Activated B cell treated with CpG ODN at 0.5 μM for 24 hours (primary cell): ENCODE measurements at regions not wholly inside any gene's neighbourhood (a gene's known extent, or its start where the extent isn't known, plus 50 kb on each side); places are given as distances from the start of the nearest gene placed in this dataset.

Experiments
- ATAC-seq: fragments of 200-7000 bp; cut with Tn5 transposase; one replicate; pipeline ENCODE4 v1.10.0; 2021; ENCODE audit warnings: low read depth, mild to moderate bottlenecking, moderate library complexity
- CTCF ChIA-PET: fragments of 350-600 bp; sonication (Branson Sonifier 250); formaldehyde crosslinking; loops from one replicate; lab custom pipeline; 2021; ENCODE audit warnings: antibody characterized with exemption; lab: Charles Lee
- POLR2A ChIA-PET: fragments of 350-600 bp; sonication (Branson Sonifier 250); formaldehyde crosslinking; loops from one replicate; lab custom pipeline; 2021; ENCODE audit warnings: antibody characterized with exemption; lab: Charles Lee
- DNase-seq: peaks from one replicate; pipeline ENCODE4 v3.0.0; 2022
- H3K27ac Mint-ChIP-seq: one replicate; pipeline ENCODE4 v1.8.0; 2020; ENCODE audit warnings: mixed read lengths
- H3K27me3 Mint-ChIP-seq: one replicate; pipeline ENCODE4 v1.8.0; 2021; ENCODE audit warnings: mixed read lengths
- H3K36me3 Mint-ChIP-seq: one replicate; pipeline ENCODE4 v1.8.0; 2021; ENCODE audit warnings: low read depth, mixed read lengths
- H3K4me1 Mint-ChIP-seq: one replicate; pipeline ENCODE4 v1.8.0; 2021; ENCODE audit warnings: mixed read lengths
- H3K4me3 Mint-ChIP-seq: one replicate; pipeline ENCODE4 v1.8.0; 2020; ENCODE audit warnings: mild to moderate bottlenecking, mixed read lengths
- H3K9me3 Mint-ChIP-seq: one replicate; pipeline ENCODE4 v1.8.0; 2020; ENCODE audit warnings: mixed read lengths
- CTCF ChIP-seq: fragments of 200-600 bp; IDR thresholded peaks from one replicate; pipeline ENCODE4 v1.8.0; 2022; ENCODE audit warnings: antibody characterized with exemption, mild to moderate bottlenecking
- intact Hi-C: fragments of 100-400 bp; cut with micrococcal nuclease; formaldehyde crosslinking; loops from one replicate; pipeline ENCODE4 v1.15.1; 2024

GRCh38 chr6:156344491-156344890 is 432.7 kb upstream of the ARID1B start:
- no peak for TF ChIP-seq CTCF
- Mint-ChIP-seq H3K36me3 (no peaks in the 10 kb centered on the region), H3K4me3 (no peak overlapping the region), H3K9me3 (no peaks in the 10 kb centered on the region), H3K27me3 (peaks cover 2% of the 10 kb centered on the region), H3K4me1 (peaks cover 18% of the 10 kb centered on the region), H3K27ac (no peak overlapping the region)
- ChIA-PET CTCF (no interaction called here), POLR2A (no interaction called here)
- DNase-seq (no peak), ATAC-seq (no peak)
- intact Hi-C loops = no loop called here

DNA sequence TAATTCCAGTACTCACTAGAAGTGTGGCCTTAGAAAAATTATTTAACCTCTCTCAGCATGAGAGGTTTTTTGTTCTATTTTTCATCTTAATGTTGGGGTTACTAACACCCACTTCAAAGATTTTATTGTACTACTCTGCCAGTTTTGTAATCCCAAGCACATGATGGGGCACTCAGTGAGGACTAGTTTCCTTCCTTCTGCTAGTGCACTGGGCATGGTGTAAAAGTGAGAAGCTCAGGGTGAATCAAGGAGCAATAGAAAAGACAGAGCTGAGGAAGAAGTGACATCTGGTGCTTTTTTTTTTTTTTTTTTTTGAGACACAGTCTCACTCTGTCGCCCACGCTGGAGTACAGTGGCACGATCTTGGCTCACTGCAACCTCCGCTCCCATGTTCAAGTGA is 439.4 kb upstream of the ARID1B start:
- ATAC-seq = no peak
- intact Hi-C loops = no loop called here
- Mint-ChIP-seq H3K4me3 (no peak overlapping the region), H3K27ac (no peak overlapping the region), H3K4me1 (peaks cover 6% of the 10 kb centered on the region), H3K27me3 (peaks cover 3% of the 10 kb centered on the region), H3K9me3 (peaks cover 7% of the 10 kb centered on the region), H3K36me3 (peaks cover 1% of the 10 kb centered on the region)
- ChIA-PET POLR2A (no interaction called here), CTCF (no interaction called here)
- no peak for DNase-seq
- no peak for TF ChIP-seq CTCF

GRCh38 chr6:156336733-156337132 is 440.4 kb upstream of the ARID1B start:
- CTCF ChIA-PET = no interaction called here
- ATAC-seq (no peak), DNase-seq (no peak)
- TF ChIP-seq CTCF = no peak
- intact Hi-C loops = no loop called here
- H3K4me3 Mint-ChIP-seq = no peak overlapping the region
- no peak overlapping the region for H3K27ac Mint-ChIP-seq
- H3K27me3 Mint-ChIP-seq = peaks cover 3% of the 10 kb centered on the region
- H3K9me3 Mint-ChIP-seq = peaks cover 13% of the 10 kb centered on the region
- H3K4me1 Mint-ChIP-seq = peaks cover 6% of the 10 kb centered on the region
- H3K36me3 Mint-ChIP-seq = peaks cover 5% of the 10 kb centered on the region
- POLR2A ChIA-PET = no interaction called here

DNA sequence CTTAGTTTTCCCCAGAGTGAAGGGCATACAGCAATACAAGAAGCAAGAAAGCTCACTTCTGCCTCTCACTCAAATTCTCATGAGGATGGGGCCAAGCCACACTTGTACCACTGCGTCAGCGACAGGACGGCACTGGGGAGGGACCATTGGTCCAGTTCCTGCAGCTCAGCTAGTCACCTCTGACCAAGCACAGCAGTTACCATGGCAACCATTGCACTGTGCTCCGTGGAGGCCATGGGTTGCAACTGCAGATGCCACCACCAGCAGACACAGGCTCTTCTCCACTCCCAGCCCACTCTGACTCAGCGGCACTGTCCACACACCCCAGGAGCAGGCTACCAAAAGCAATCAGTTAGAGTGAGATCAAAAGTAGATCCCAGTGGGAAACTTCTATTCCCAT is 441.1 kb upstream of the ARID1B start:
- Mint-ChIP-seq H3K27me3 (peaks cover 3% of the 10 kb centered on the region), H3K4me3 (no peak overlapping the region), H3K4me1 (peaks cover 6% of the 10 kb centered on the region), H3K36me3 (peaks cover 11% of the 10 kb centered on the region), H3K9me3 (peaks cover 17% of the 10 kb centered on the region), H3K27ac (no peak overlapping the region)
- ChIA-PET POLR2A (no interaction called here), CTCF (no interaction called here)
- DNase-seq (no peak), ATAC-seq (no peak)
- TF ChIP-seq CTCF = no peak
- intact Hi-C loops = no loop called here

DNA sequence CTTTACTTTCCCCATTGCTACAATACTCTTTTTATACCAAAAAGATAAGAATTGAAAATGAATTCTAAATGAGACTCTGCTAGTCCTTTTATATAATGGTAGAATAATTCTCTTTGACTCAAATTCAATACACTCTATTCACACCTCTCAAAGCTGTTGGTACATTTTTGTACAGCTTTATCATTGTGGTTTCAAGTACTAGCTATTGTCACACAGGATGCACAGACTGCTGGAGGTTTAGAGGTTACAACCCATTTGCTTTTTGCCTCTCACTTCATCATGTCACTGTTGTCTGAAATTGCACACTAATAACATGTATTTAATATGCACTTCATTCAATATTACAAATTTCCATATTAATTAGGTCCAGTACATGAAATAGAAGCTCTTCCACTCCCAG is 442.2 kb upstream of the ARID1B start:
- ATAC-seq (no peak), DNase-seq (no peak)
- peaks cover 6% of the 10 kb centered on the region for H3K4me1 Mint-ChIP-seq
- peaks cover 20% of the 10 kb centered on the region for H3K9me3 Mint-ChIP-seq
- ChIA-PET POLR2A (no interaction called here), CTCF (no interaction called here)
- intact Hi-C loops = no loop called here
- peaks cover 12% of the 10 kb centered on the region for H3K36me3 Mint-ChIP-seq
- H3K4me3 Mint-ChIP-seq = no peak overlapping the region
- TF ChIP-seq CTCF = no peak
- H3K27me3 Mint-ChIP-seq = peaks cover 3% of the 10 kb centered on the region
- no peak overlapping the region for H3K27ac Mint-ChIP-seq
